ENCODE measurements at regions not wholly inside any gene's neighbourhood (a gene's known extent, or its start where the extent isn't known, plus 50 kb on each side); places are given as distances from the start of the nearest gene placed in this dataset.
"Not testable (repeated sequence)": the region's sequence is repeated elsewhere in the genome, so short reads cannot be mapped to it uniquely, and the experiment has no call there.

DNA sequence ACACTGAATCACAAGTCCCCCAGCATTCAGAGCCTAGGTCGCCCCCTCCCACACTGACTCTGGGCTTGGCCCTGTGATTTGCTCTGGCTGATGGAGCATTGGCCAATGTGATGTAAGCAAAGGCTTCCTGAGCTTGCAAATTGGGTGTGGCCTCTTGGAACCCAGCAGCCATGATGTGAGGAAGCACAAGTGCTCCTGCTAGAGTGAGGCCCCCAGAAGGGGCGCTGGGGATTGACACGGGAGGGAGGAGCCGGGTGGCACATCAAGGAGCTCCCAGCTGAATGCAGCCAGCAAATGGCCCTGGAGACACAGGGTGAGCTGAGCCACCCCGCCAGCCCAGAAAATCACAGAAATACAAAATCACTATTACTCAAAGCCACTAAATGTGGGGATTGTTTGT lies 308.5 kb downstream of the C16orf95 start:
- no peak for DNase-seq

DNA sequence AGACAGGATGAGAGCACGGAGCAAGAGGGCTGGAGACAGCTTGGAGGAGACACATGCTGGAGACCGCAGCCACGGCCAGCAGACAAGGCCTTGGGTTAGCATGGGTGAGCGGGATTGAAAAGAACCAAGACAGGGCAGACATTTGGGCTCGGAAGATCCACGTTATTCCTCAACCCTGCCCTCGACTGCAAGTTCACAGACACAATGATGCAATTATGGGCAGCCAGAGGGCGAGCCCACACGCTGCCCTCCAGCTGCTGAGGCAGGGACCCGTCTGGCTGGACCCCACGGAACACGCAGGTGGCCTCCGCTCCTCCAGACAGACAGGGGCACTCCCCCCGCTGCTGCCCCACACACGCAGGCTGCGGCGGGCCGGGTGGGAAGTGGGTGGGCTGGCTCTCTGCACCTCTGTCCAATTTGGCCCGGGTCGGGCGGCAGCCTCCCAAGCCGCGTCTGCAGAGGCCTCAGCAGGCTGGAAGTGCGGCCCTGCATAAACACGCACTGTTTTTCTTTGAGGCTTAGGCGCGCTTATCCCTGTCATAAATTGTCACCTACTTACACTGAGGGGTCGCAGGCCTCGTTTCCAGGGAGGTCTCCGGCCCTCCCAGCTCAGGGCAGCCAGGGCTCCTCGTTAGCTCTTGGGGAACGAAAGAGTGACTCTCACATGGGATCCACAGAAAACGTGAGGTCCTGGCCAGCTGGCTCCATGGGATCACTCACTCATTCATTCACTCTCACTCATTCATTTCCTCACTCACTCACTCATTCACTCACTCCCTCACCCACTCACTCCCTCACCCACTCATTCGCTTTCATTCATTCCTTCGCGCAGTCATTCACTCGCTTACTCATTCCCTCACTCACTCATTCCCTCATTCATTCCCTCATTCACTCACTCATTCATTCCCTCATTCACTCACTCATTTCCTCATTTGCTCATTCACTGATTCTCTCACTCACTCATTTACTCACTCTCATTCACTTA lies 303.9 kb downstream of the C16orf95 start:
- no peak for DNase-seq

DNA sequence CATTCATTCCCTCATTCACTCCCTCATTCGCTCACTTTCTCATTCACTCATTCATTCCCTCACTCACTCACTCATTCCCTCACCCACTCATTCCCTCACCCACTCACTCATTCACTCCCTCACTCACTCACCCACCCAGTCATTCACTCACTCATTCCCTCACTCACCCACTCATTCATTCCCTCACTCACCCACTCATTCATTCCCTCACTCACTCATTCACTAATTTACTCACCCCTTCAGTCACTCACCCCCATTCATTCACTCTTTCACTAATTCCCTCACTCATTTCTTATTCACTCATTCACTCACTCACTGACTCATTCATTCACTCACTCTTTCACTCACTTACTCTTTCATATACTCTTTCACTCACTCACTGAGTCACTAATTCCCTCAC lies 303.1 kb downstream of the C16orf95 start:
- no peak for DNase-seq

DNA sequence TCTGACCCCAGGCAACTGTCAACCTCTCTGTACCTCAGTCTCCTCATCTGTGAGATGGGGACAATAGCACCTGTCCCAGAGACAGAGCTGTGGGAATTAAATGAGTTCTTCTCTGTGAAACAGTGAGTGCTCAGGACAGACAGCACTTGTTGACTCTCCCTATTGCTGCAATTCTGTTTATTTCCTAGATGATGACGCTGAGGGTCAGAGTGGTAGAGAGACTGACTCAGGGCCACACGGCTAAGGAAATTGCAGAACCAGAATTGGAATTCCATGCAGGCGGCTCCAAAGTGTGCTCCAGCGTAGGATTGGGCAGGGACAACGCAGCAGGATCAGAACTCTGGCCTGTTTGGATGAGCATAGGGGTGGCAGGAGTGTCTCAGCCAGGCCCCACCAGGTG lies 302.2 kb downstream of the C16orf95 start:
- DNase-seq = no peak

DNA sequence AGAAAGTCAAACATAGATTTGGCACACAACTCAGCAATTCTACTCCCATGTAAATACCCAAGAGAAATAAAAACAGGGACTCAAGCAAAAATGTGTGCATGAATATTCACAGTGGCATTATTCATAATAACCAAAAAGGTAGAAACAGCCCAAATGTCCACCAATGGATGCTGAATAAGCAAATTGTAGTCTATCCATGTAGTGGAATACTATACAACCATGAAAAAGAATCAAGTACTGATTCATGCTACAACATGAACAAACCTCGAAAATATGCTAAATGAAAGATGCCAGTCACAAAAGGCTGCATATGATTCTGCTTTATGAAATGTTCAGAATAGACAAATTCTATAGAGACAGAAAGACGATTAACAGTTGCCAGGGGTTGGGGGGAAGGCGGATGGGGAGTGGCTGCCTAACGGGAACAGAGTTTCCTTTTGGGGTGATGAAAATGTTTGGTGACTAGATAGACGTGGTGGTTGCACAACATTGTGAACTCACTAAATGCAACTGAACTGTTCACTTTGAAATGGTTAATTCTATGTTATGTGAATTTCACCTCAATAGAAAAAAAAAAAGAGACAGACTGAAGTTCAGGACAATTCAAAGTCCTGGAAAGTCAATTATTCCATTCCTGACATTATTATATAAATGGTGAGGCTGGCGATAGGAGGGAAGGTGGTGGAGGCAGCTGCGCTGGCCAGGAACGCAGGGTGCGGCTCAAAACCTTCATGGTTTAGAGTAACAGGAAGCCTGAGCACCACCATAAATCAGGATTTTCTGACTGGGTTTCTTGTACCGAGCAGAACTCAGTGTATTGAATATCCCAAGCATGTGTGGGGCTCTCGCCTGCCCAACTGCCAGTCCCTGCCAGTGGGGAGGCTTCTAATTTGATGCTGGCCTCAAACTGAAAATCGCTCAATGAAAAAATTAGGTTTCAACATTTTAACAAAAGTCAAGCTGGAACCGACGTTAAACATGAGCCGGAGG lies 300.9 kb downstream of the C16orf95 start:
- DNase-seq = no peak

DNA sequence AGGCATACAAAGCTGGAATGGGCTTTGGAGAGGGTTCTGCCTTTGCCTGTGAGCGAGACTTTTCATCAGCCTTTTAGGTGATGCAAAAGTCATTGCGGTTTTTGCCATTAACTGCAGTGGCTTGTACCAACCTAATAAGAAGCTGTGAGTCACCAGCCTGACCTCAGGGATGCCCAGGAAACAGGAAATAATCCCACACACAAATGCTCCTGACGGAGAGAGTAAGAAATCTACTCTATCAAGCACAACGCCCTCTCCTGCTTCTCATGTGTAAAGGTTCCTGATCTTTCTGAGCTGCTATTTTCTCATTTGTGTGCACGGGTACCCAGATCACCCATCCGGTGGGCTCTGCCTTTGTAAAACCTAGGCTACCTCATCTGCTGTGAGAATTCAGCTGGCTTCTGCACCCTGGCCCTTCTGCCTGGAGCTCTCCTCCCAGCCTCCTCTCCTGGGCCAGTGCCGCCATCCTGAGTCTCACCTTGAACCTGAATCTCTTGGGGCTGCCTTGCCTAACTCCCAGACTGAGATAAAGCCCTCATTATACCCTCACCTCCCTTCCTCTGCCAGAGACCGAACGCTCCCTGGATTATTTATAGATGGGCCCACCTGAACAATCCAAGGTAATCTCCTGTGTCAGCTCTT lies 299.7 kb downstream of the C16orf95 start:
- DNase-seq = no peak

- no peak for DNase-seq
Observed at GRCh38 chr16:87025676-87026075, 291.5 kb downstream of the C16orf95 start.

GRCh38 chr16:87027056-87027616 lies 290.1 kb downstream of the C16orf95 start:
- DNase-seq = no peak

DNA sequence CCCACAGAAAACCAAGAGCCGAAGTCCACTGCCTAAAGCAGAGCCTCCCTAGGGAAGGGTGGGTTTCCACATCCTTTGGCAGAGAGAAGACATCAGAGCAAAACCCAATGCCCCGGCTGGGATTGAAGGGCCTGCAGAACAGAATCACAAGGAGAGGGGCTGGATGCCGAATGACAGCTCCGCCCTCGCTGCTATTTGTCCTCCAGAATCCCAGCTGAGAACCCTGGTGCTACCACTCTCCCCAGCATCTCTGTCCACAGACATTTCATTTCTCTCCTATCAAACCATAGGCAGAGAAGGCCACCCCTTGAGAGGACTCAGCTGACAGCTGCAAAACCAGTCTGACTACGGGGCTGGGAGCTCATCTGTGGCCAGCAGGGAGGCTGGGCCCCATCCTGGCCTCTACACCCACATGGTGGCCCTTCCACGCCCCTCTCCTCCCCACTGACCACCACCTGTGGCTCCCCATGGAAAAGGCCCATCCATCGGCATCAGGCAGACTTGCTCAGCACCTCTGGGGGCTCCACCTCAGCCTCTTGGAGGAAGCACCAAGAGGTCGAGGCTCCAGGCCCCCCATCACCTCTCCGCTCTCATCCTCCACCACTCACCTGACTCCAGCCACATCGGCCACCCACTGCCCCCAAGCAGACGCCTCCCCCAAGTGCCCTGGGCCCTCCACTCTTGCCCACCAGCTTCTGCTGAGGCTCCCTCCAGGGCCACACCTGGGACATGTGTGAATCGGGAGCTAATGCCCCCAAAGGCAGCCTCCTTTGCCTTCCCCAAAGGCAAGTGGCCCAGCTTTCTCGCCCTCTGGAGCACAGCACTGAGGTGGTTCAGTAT lies 288.5 kb downstream of the C16orf95 start:
- DNase-seq = no peak

DNA sequence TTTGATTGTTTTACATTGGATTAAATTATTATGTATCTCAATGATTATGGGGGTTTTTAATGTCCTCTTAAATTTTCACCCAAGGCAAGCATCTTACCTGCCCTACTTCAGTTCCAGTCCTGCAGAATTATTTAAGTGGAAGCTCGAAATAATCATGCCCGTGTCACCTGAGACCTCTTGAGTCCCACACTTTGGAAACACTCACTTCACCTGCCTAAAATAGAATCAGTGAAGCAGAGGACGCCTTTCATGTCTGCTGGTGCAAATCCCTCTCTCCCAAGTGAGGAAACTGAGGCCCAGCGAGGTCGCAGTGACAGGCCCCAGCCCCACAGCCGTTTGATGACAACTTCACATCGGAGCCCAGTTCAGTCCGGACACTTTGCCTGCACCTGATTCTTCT lies 284.6 kb downstream of the C16orf95 start:
- DNase-seq = no peak

- DNase-seq = no peak
Observed at GRCh38 chr16:87033021-87033471, 284.1 kb downstream of the C16orf95 start.

DNA sequence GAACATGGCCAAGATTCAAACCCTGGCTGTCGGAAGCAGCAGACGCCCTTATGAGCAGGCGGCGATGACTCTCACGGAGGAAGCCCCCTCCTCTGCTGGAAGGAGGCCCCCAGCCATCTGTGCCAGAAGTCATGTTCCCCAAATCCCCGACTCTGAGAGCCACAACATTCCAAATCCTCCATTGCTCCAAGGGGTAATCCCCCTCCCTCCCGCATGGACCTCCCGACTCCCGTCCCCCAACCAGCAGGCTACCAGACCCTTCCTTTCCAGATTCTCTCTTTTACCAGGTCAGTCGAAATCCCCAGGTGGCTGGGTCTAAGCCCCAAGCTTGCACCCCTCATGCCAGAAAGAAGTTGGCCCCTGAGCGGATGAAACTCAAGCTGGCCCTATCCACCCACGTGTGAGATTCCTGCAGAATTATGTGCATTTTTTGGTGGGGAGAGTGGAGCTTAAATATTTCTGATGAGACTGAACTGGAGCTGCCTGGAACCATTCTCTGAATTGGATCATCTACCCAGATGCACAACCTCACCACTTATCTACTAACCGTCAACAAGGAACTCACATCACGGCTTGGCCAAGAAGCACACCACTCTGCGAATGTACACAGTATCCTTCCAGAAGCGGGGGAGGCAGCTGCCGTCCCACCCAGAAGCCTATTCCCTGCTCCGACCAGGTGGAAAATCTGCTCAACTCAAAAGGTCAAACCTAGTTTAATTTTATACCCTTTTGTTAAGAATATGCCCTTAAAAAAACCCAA lies 283.5 kb downstream of the C16orf95 start:
- DNase-seq = no peak

DNA sequence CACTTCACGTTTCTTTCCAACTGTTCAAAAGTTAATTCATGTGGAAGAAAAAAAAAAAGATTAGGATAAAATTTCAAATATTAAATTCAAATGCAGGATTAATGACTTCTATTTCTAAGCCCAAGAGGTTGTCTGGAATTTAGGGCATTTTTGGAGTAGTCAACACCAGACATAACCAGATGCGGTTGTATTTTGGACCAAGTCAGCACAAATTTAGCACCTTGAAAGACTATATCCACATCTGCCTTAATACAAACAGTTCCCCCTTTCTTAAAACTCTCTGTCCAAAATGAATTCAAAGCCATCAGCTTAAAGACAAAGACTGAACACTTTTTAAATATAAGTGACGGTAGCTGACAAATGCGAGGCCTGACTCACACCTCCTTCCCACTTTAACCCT lies 282.9 kb downstream of the C16orf95 start:
- DNase-seq = no peak

- DNase-seq = no peak
Observed at GRCh38 chr16:87035053-87035452, 282.1 kb downstream of the C16orf95 start.

GRCh38 chr16:87037012-87037411 lies 280.2 kb downstream of the C16orf95 start:
- no peak for DNase-seq

GRCh38 chr16:87038528-87038927 lies 278.7 kb downstream of the C16orf95 start:
- not testable (repeated sequence) for DNase-seq

- no peak for DNase-seq
Observed at GRCh38 chr16:87040169-87041117, 276.7 kb downstream of the C16orf95 start.

DNA sequence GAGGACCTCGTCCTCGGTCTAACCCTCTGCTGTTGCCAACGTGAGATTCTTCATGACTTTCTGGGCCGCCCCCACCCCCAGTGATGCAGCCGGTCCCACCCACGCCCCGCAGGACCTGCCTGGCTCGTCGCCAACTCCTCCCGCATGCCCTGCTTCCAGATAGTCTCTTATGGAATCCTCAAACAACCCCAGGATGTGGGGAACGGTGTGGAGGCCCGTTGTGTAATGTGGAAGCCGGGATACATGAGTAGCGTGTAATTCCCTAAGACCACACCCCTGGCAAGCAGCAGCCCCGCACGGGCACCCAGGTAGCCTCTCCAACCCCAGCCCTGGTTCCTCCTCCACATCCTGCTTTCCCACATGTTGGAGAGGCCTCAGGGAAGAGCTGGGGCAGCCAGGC lies 275.9 kb downstream of the C16orf95 start:
- DNase-seq = no peak

- DNase-seq = no peak
Observed at GRCh38 chr16:87042551-87043230, 274.5 kb downstream of the C16orf95 start.
